ENCODE measurements at regions not wholly inside any gene's neighbourhood (a gene's known extent, or its start where the extent isn't known, plus 50 kb on each side); places are given as distances from the start of the nearest gene placed in this dataset.
A peak's percentile ranks its signal among the peaks of the same experiment; 100 is the strongest.

- CTCF ChIA-PET: interaction anchor here (0.6 to 1.2 kb wide), 3 partner anchors 16 to 70 kb away, joined by 3 to 9 read pairs (median 4); no protein-coding TSS in a partner anchor
- no peaks in the 10 kb centered on the region for H3K9me3 ChIP-seq (ENCODE audit: control insufficient read depth, insufficient read depth, low read depth, low read length)
- intact Hi-C loops (cut with micrococcal nuclease; ENCODE audit: unreplicated experiment): no loop called here
- H3K4me1 ChIP-seq (ENCODE audit: control insufficient read depth, insufficient read depth, low read length): peaks cover 63% of the 10 kb centered on the region
- POLR2A ChIA-PET: no interaction called here
- BruUV-seq (replicated peaks): no TSS peak
- ATAC-seq (peak; percentile 80), DNase-seq (ENCODE audit: low read depth, low spot score) (no peak)
- no peaks in the 10 kb centered on the region for H3K36me3 ChIP-seq (ENCODE audit: control insufficient read depth, insufficient read depth, low read length)
- H3K27ac ChIP-seq (ENCODE audit: low read length): peak overlapping the region; percentile 98
- H3K4me3 ChIP-seq (ENCODE audit: low read depth in 2 of 2, low read length in 2 of 2): 0 out of 4 replicates have a peak overlapping the region, but pooled peaks of 1 of the 2 experiments have one; percentile 1
- in situ Hi-C loops (cut with HindIII; ENCODE audit: low pct_unique_long_range_greater_than_20kb, low sequenced_read_pairs): no loop called here
- TF ChIP-seq TCF7L2 (IDR thresholded peaks at IDR 0.05; ENCODE audit: low read depth, low read length): 0 out of 2 replicates have a peak, but pooled peaks have one; percentile 34
- no peak; the same call in 1 of the 2 replicates for TF ChIP-seq CTCF (IDR thresholded peaks at IDR 0.05)
- TF ChIP-seq REST (IDR thresholded peaks at IDR 0.05; ENCODE audit: insufficient read depth in 1 of 2, low read depth in 2 of 2, low read length in 1 of 2): no peak
- TF ChIP-seq SIN3A (IDR thresholded peaks at IDR 0.05; ENCODE audit: borderline replicate concordance, insufficient read depth, low read depth, low read length): no peak
- TF ChIP-seq POLR2AphosphoS5 (IDR thresholded peaks at IDR 0.05; ENCODE audit: low read depth, low read length): peak; percentile 77
- no peaks in the 10 kb centered on the region for H3K27me3 ChIP-seq (ENCODE audit: control insufficient read depth, insufficient read depth, low read length)
Observed at GRCh38 chr15:88986949-88987590, 73.9 kb upstream of the MFGE8 start.

- peak overlapping the region; percentile 98 for H3K27ac ChIP-seq (ENCODE audit: low read length)
- POLR2A ChIA-PET: no interaction called here
Observed at GRCh38 chr15:88987591-88987933, 74.4 kb upstream of the MFGE8 start.

More at GRCh38 chr15:88987591-88987933, 74.4 kb upstream of the MFGE8 start:
- TF ChIP-seq POLR2AphosphoS5 (IDR thresholded peaks at IDR 0.05; ENCODE audit: low read depth, low read length): no peak
- no peak for TF ChIP-seq REST (IDR thresholded peaks at IDR 0.05; ENCODE audit: insufficient read depth in 1 of 2, low read depth in 2 of 2, low read length in 1 of 2)
- no peak for TF ChIP-seq SIN3A (IDR thresholded peaks at IDR 0.05; ENCODE audit: borderline replicate concordance, insufficient read depth, low read depth, low read length)
- TF ChIP-seq CTCF (IDR thresholded peaks at IDR 0.05): no peak
- BruUV-seq (replicated peaks): no TSS peak
- no peaks in the 10 kb centered on the region for H3K36me3 ChIP-seq (ENCODE audit: control insufficient read depth, insufficient read depth, low read length)
- peak; percentile 9 for ATAC-seq
- no peak overlapping the region for H3K4me3 ChIP-seq (ENCODE audit: low read depth in 2 of 2, low read length in 2 of 2)
- intact Hi-C loops (cut with micrococcal nuclease; ENCODE audit: unreplicated experiment): no loop called here
- CTCF ChIA-PET: interaction anchor here (0.7 to 1.2 kb wide), 2 partner anchors 16 to 26 kb away, joined by 3 to 4 read pairs; no protein-coding TSS in a partner anchor
- peaks cover 61% of the 10 kb centered on the region for H3K4me1 ChIP-seq (ENCODE audit: control insufficient read depth, insufficient read depth, low read length)
- H3K27me3 ChIP-seq (ENCODE audit: control insufficient read depth, insufficient read depth, low read length): no peaks in the 10 kb centered on the region
- H3K9me3 ChIP-seq (ENCODE audit: control insufficient read depth, insufficient read depth, low read depth, low read length): no peaks in the 10 kb centered on the region
- in situ Hi-C loops (cut with HindIII; ENCODE audit: low pct_unique_long_range_greater_than_20kb, low sequenced_read_pairs): no loop called here
- no peak for DNase-seq (ENCODE audit: low read depth, low spot score)

Data from Panc1 (cell line).